Subcutaneous abdominal adipose tissue (tissue), 5 donors: ENCODE measurements at regions not wholly inside any gene's neighbourhood (a gene's known extent, or its start where the extent isn't known, plus 50 kb on each side); places are given as distances from the start of the nearest gene placed in this dataset.
A peak's percentile ranks its signal among the peaks of the same experiment; 100 is the strongest.

Source experiments
- H3K27ac ChIP-seq: one replicate; pipeline ENCODE4 v1.7.0; 2013; ENCODE audit warnings: low read depth, mild to moderate bottlenecking, inconsistent platforms, low read length, moderate library complexity
- H3K27me3 ChIP-seq, 5 donors: one replicate each; pipeline ENCODE4 v1.7.0; 2013; ENCODE audit warnings: low read length in 5 of 5, inconsistent platforms in 1 of 5; ENCODE audit not compliant: control insufficient read depth in 5 of 5, insufficient read depth in 4 of 5
- H3K36me3 ChIP-seq, 5 donors: one replicate each; pipeline ENCODE4 v1.7.0; 2013; ENCODE audit warnings: low read length in 5 of 5; ENCODE audit not compliant: control insufficient read depth in 5 of 5, insufficient read depth in 5 of 5
- H3K4me1 ChIP-seq, 5 donors: one replicate each; pipeline ENCODE4 v1.7.0; 2013; ENCODE audit warnings: low read length in 5 of 5, mild to moderate bottlenecking in 3 of 5, moderate library complexity in 1 of 5; ENCODE audit not compliant: control insufficient read depth in 5 of 5, insufficient read depth in 5 of 5
- H3K4me3 ChIP-seq, 5 donors: one replicate each; pipeline ENCODE4 v1.7.0; 2013; ENCODE audit warnings: low read length in 5 of 5, low read depth in 1 of 5
- H3K9ac ChIP-seq, 5 donors: one replicate each; pipeline ENCODE4 v1.7.0; 2013; ENCODE audit warnings: low read length in 5 of 5, mild to moderate bottlenecking in 4 of 5, moderate library complexity in 3 of 5
- H3K9me3 ChIP-seq, 5 donors: one replicate each; pipeline ENCODE4 v1.7.0; 2013; ENCODE audit warnings: low read length in 5 of 5; ENCODE audit not compliant: control insufficient read depth in 5 of 5
- donor health status: healthy.
- donor health status: healthy.
- donor health status: healthy.
- donor health status: healthy.
- donor health status: healthy.

DNA sequence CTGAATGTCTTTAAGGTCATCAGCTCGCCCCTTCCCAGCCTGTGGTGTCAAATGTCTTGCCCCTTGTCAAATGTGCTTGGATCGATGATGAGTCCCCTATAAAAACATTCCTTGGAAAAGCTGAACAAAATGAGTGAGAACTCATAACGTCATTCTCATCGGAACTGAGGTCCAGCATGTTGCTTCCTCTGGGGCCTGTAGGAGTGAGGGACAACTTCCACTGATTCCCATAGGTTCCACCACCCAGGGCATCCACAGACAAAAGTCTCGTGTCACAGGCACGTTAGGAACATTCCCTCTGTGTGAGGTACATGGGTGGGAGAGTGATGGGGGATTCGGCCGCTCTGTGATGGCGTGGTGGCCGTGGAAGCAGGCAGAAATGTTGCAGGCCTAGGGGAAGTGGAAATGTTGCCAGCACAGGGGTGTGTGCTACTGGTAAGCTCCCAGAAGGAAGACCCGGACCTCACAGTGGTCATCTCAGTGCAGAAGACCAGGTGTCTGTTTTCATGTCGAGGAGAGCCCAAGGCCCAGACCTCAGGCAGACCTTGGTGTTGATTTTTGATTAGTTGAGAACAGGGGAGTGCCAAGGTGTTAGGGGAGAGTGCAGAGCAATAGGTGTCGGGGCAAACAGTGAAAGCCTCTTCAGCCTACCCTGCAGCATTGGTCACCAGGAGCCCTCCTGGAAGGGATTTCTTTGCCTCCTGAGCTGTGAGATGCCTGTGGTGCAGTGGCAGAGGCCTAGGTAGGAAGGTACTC is 96.8 kb downstream of the SNRPN start:
- Histone ChIP-seq H3K4me3 (peak overlapping the region; percentile 51 to 67 (median 58)), H3K27me3 (no peaks in the 10 kb centered on the region), H3K36me3 (peaks cover 11 to 74% (median 69%) of the 10 kb centered on the region in 5 donors), H3K9ac (no peak overlapping the region), H3K9me3 (peaks cover 89 to 100% (median 98%) of the 10 kb centered on the region in 5 donors), H3K4me1 (no peaks in the 10 kb centered on the region), H3K27ac (no peak overlapping the region)

- Histone ChIP-seq H3K9me3 (peaks cover 90 to 100% (median 98%) of the 10 kb centered on the region in 5 donors), H3K36me3 (peaks cover 6 to 81% (median 73%) of the 10 kb centered on the region in 5 donors), H3K4me1 (no peaks in the 10 kb centered on the region), H3K9ac (no peak overlapping the region), H3K27me3 (no peaks in the 10 kb centered on the region), H3K27ac (no peak overlapping the region), H3K4me3 (peak overlapping the region; percentile 51 to 67 (median 58))
Observed at GRCh38 chr15:25052191-25052999, 97.6 kb downstream of the SNRPN start.

DNA sequence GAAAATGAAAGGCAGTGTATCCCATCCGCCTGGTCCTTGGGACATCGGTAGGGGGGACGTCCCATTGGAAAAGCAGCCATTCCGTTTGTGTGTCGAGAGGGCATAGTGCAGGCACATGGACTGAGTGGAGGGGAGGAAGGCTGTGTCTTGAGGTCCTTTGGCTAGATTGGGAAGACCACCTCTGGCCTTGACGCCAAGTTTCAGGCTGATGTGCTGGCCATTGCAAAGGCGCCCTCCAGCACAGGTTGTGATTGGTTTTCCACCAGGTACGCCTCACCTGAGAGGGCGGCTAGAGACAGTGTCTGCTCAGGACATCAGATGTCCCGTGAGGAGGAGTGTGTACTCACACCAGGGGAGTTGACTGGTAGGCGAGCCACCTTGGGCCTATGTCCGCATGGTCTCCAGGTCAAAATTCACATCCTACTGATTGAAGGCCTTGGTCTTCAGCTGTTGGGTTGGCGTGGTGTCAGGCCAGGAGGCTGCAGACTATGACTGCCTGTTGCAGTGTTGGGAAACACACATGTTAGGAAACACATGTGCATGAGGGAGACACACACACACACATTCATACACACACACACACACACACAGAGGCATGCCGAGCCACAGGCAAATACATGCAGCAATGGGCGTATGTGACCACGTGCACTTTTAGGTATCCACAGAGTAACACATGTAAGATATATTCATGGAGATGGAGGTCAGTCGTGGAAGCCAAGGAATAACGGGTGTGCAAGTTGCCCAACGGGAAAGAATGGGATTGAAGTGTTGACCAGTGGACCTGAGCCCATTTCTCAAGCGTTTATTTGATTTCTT is 98.4 kb downstream of the SNRPN start:
- H3K4me3 ChIP-seq: peak overlapping the region; percentile 51 to 67 (median 58)
- no peak overlapping the region for H3K9ac ChIP-seq
- H3K27ac ChIP-seq: no peak overlapping the region
- no peaks in the 10 kb centered on the region for H3K27me3 ChIP-seq
- H3K36me3 ChIP-seq: peaks cover 6 to 85% (median 81%) of the 10 kb centered on the region in 5 donors
- H3K4me1 ChIP-seq: no peaks in the 10 kb centered on the region
- peaks cover 91 to 100% (median 98%) of the 10 kb centered on the region in 5 donors for H3K9me3 ChIP-seq

DNA sequence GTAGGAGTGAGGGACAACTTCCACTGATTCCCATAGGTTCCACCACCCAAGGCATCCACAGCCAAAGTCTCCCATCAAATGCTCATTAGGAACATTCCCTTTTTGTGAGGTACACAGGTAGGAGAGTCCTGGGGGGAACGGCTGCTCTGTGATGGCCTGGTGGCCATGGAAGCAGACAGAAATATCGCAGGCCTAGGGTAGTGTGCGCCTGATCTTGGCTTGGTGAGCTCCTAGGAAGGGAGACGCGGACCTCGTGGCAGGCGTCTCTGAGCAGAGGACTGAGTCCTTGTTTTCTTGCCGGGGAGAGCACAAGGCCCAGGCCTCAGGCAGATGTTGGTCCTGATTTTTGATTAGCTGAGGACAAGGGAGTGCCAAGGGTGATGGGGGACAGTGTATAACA is 99.5 kb downstream of the SNRPN start:
- no peaks in the 10 kb centered on the region for H3K27me3 ChIP-seq
- peak overlapping the region; percentile 31 to 67 (median 58) for H3K4me3 ChIP-seq
- H3K36me3 ChIP-seq: peaks cover 4 to 95% (median 92%) of the 10 kb centered on the region in 5 donors
- H3K27ac ChIP-seq: no peak overlapping the region
- no peak overlapping the region for H3K9ac ChIP-seq
- peaks cover 97 to 100% (median 100%) of the 10 kb centered on the region in 5 donors for H3K9me3 ChIP-seq
- no peaks in the 10 kb centered on the region for H3K4me1 ChIP-seq

- no peak overlapping the region for H3K27ac ChIP-seq
- H3K4me1 ChIP-seq: no peaks in the 10 kb centered on the region
- peak overlapping the region; percentile 31 to 67 (median 58) for H3K4me3 ChIP-seq
- H3K36me3 ChIP-seq: peaks cover 0 to 100% (median 98%) of the 10 kb centered on the region in 5 donors
- no peaks in the 10 kb centered on the region for H3K27me3 ChIP-seq
- peaks cover 99 to 100% (median 100%) of the 10 kb centered on the region in 5 donors for H3K9me3 ChIP-seq
- no peak overlapping the region for H3K9ac ChIP-seq
Observed at GRCh38 chr15:25054943-25055342, 100.2 kb downstream of the SNRPN start.

DNA sequence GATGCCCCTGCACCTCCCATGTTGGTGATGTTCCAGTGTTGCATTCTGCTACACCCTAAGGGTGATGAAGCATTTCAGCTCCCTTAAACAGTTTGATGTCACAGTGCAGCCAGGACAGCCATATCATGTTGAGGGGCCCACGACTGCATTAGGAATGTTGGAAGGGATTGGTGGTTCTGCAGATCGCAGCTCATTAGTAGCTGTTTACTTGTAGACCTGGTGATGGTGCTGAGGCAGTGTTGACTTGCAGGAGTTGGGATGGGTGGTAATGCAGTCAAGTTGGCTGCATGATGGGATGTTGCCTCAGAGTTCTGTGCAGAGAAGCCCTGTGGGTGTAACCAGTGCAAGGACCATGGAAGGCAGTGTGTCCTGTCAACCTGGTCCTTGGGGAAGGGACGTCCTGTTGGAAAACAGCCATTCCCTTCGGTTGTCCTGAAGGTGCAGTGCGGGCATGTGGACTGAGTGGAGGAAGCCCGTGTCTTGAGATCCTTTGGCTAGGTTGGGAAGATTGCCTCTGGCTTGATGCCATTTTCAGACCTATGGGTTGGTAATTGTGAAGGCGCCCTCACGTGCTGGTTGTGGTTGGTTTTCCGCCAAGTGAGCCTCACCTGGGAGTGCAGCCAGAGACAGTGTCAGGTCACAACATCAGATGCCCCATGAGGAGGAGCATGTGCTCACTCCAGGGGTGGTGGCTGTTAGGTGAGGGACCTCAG is 100.7 kb downstream of the SNRPN start:
- H3K27ac ChIP-seq: no peak overlapping the region
- no peak overlapping the region for H3K9ac ChIP-seq
- peaks cover 0 to 100% (median 99%) of the 10 kb centered on the region in 5 donors for H3K36me3 ChIP-seq
- no peaks in the 10 kb centered on the region for H3K4me1 ChIP-seq
- peaks cover 99 to 100% (median 100%) of the 10 kb centered on the region in 5 donors for H3K9me3 ChIP-seq
- H3K27me3 ChIP-seq: no peaks in the 10 kb centered on the region
- peak overlapping the region; percentile 31 to 67 (median 57) for H3K4me3 ChIP-seq

DNA sequence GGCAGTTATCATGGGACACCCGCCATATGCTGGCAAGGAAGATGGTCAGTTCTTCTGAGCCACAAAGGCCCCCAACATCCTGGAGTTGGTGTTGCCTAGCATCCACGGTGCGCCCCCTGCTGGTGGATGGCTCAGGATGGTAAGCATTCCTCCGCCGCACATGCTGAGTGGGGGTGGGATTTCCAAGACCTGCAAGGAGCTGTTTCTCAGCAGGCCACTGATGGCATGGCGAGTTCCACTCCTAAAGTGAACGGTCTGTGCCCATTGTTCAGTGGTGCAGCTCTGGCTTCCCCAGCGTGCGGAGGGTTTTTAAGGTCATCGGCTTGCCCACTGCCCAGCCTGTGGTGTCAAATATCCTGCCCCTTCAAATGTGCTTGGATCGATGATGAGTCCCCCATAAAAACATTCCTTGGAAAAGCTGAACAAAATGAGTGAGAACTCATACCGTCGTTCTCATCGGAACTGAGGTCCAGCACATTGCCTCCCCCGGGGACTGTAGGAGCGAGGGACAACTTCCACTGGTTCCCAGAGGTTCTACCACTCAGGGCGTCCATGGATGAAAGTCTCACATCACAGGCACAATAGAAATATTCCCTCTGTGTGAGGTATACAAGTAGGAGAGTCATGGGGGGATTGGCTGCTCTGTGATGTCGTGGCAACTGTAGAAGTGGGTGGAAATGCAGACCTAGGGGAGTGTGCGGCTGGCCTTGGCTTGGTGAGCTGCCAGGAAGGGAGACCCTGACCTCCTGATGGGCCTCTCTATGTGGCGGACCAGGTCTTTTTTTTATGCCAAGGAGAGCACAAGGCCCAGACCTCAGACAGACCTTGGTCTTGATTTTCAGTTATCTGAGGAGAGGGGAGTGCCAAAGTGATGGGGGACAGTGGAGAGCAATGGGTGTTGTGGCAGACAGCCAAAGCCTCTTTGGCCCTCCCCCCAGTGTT is 102.0 kb downstream of the SNRPN start:
- H3K9me3 ChIP-seq: peaks cover 99 to 100% (median 100%) of the 10 kb centered on the region in 5 donors
- peak overlapping the region; percentile 31 to 67 (median 57) for H3K4me3 ChIP-seq

GRCh38 chr15:25057574-25057973 is 102.8 kb downstream of the SNRPN start:
- H3K9ac ChIP-seq: no peak overlapping the region
- H3K36me3 ChIP-seq: peaks cover 0 to 100% (median 99%) of the 10 kb centered on the region in 5 donors
- H3K4me1 ChIP-seq: no peaks in the 10 kb centered on the region
- no peak overlapping the region for H3K27ac ChIP-seq
- peak overlapping the region; percentile 31 to 65 (median 51) for H3K4me3 ChIP-seq
- H3K9me3 ChIP-seq: peaks cover 98 to 100% (median 100%) of the 10 kb centered on the region in 5 donors
- no peaks in the 10 kb centered on the region for H3K27me3 ChIP-seq

More for the DNA sequence above, 102.0 kb downstream of the SNRPN start:
- Histone ChIP-seq H3K9ac (no peak overlapping the region), H3K27me3 (no peaks in the 10 kb centered on the region), H3K36me3 (peaks cover 0 to 100% (median 99%) of the 10 kb centered on the region in 5 donors), H3K27ac (no peak overlapping the region), H3K4me1 (no peaks in the 10 kb centered on the region)
